Kidney (tissue), 13 donors: ENCODE measurements at regions not wholly inside any gene's neighbourhood (a gene's known extent, or its start where the extent isn't known, plus 50 kb on each side); places are given as distances from the start of the nearest gene placed in this dataset.

ENCODE experiments used
- DNase-seq, 5 donors: peaks; one replicate each; pipeline ENCODE4 v3.0.0-alpha.2; 2013 to 2020
- FAIRE-seq: peaks from 2 replicates; lab custom pipeline; 2012; peaks lifted over from hg19 to GRCh38; lab: Jason Lieb, UNC
- H3K27ac ChIP-seq, 2 donors: one replicate each; pipeline ENCODE4 v1.7.0; 2013; ENCODE audit warnings: low read depth in 2 of 2, low read length in 2 of 2, inconsistent platforms in 1 of 2
- H3K27me3 ChIP-seq: one replicate; pipeline ENCODE4 v1.7.1; 2013; ENCODE audit warnings: low read length, inconsistent platforms; ENCODE audit not compliant: control insufficient read depth, insufficient read depth
- H3K36me3 ChIP-seq, 3 donors: one replicate each; pipeline versions ENCODE4 v1.7.0 to v1.7.1; 2013; ENCODE audit warnings: low read length in 3 of 3, control low read depth in 1 of 3, inconsistent platforms in 1 of 3; ENCODE audit not compliant: insufficient read depth in 3 of 3, control insufficient read depth in 2 of 3
- H3K4me1 ChIP-seq, 3 donors: one replicate each; pipeline versions ENCODE4 v1.7.0 to v1.7.1; 2013; ENCODE audit warnings: low read length in 3 of 3, inconsistent platforms in 1 of 3, low read depth in 1 of 3; ENCODE audit not compliant: control insufficient read depth in 2 of 3, insufficient read depth in 2 of 3
- H3K4me3 ChIP-seq, 3 donors: one replicate each; pipeline versions ENCODE4 v1.7.0 to v1.8.1; 2013; ENCODE audit warnings: low read length in 3 of 3, control low read depth in 1 of 3, inconsistent platforms in 1 of 3
- H3K9ac ChIP-seq, 3 donors: one replicate each; pipeline versions ENCODE4 v1.7.0 to v1.7.1; 2013; ENCODE audit warnings: low read length in 3 of 3, control low read depth in 1 of 3, inconsistent platforms in 1 of 3
- H3K9me3 ChIP-seq, 3 donors: one replicate each; pipeline versions ENCODE4 v1.7.0 to v1.7.1; 2013; ENCODE audit warnings: low read length in 3 of 3, control low read depth in 1 of 3, inconsistent platforms in 1 of 3; ENCODE audit not compliant: control insufficient read depth in 2 of 3, insufficient read depth in 1 of 3
- CTCF ChIP-seq: IDR thresholded peaks from 3 replicates; pipeline ENCODE4 v1.5.1; 2012; ENCODE audit warnings: mild to moderate bottlenecking, moderate library complexity, borderline replicate concordance; ENCODE audit not compliant: insufficient read depth; ENCODE audit errors: extremely low read depth
- intact Hi-C: fragments of 100-400 bp; cut with DNase I; formaldehyde crosslinking; loops from one replicate; pipeline ENCODE4 v1.11.1; 2022
- donor health status: control.
- donor health status: control.
- donor health status: control.
- donor health status: control.
- donor health status: control.
- donor health status: DM: yes; HTN: yes; CAD: no.
- donor health status: Normal renal cell carcinoma (clear cell type).

GRCh38 chr6:140064366-140064765 lies 689.9 kb upstream of the CITED2 start:
- H3K9ac ChIP-seq: no peak overlapping the region
- TF ChIP-seq CTCF: no peak
- H3K4me1 ChIP-seq: peaks cover 0 to 21% (median 4%) of the 10 kb centered on the region in 3 donors
- no peaks in the 10 kb centered on the region for H3K27me3 ChIP-seq
- no peak overlapping the region for H3K27ac ChIP-seq
- FAIRE-seq (no peak), DNase-seq (no peak)
- H3K9me3 ChIP-seq: no peaks in the 10 kb centered on the region
- H3K4me3 ChIP-seq: no peak overlapping the region
- intact Hi-C loops: no loop called here
- H3K36me3 ChIP-seq: no peaks in the 10 kb centered on the region

- FAIRE-seq (no peak), DNase-seq (no peak)
- no peaks in the 10 kb centered on the region for H3K36me3 ChIP-seq
- no peak for TF ChIP-seq CTCF
- H3K9me3 ChIP-seq: no peaks in the 10 kb centered on the region
- H3K9ac ChIP-seq: no peak overlapping the region
- peaks cover 0 to 21% (median 4%) of the 10 kb centered on the region in 3 donors for H3K4me1 ChIP-seq
- H3K27me3 ChIP-seq: no peaks in the 10 kb centered on the region
- peak overlapping the region; percentile 26 to 49 for H3K27ac ChIP-seq
- H3K4me3 ChIP-seq: no peak overlapping the region
- intact Hi-C loops: no loop called here
Observed at GRCh38 chr6:140063021-140063399, 688.6 kb upstream of the CITED2 start.

GRCh38 chr6:140062043-140063020 lies 687.9 kb upstream of the CITED2 start:
- no peaks in the 10 kb centered on the region for H3K36me3 ChIP-seq
- H3K4me3 ChIP-seq: no peak overlapping the region
- H3K9me3 ChIP-seq: no peaks in the 10 kb centered on the region
- DNase-seq (peak in 3 of 5 donors; percentile 43 to 71 (median 68)), FAIRE-seq (no peak)
- H3K9ac ChIP-seq: no peak overlapping the region
- peak overlapping the region; percentile 26 to 49 for H3K27ac ChIP-seq
- H3K27me3 ChIP-seq: no peaks in the 10 kb centered on the region
- intact Hi-C loops: no loop called here
- no peak for TF ChIP-seq CTCF
- H3K4me1 ChIP-seq: peaks cover 0 to 21% (median 4%) of the 10 kb centered on the region in 3 donors
